HG02642 (cell line): ENCODE measurements at regions not wholly inside any gene's neighbourhood (a gene's known extent, or its start where the extent isn't known, plus 50 kb on each side); places are given as distances from the start of the nearest gene placed in this dataset.
"Not testable (repeated sequence)": the region's sequence is repeated elsewhere in the genome, so short reads cannot be mapped to it uniquely, and the experiment has no call there.

Source experiments
- ATAC-seq: cut with Tn5 transposase; IDR thresholded peaks from one replicate; pipeline ENCODE4 v1.9.1; 2021; ENCODE audit warnings: mild to moderate bottlenecking; ENCODE audit not compliant: unreplicated experiment, poor library complexity

- no peak for ATAC-seq
Observed at GRCh38 chr6:23656255-23657194, 469.5 kb upstream of the NRSN1 start.

- ATAC-seq, result no peak
Observed at GRCh38 chr6:23659125-23659524, 466.9 kb upstream of the NRSN1 start.

GRCh38 chr6:23661549-23661948, 464.5 kb upstream of the NRSN1 start:
- no peak for ATAC-seq

- ATAC-seq, result no peak
Observed at GRCh38 chr6:23663096-23663495, 462.9 kb upstream of the NRSN1 start.

- no peak for ATAC-seq
Observed at GRCh38 chr6:23663652-23664051, 462.4 kb upstream of the NRSN1 start.

- not testable (repeated sequence) for ATAC-seq
Observed at GRCh38 chr6:23665911-23666310, 460.1 kb upstream of the NRSN1 start.

GRCh38 chr6:23672737-23673136, 453.3 kb upstream of the NRSN1 start:
- ATAC-seq, result no peak

GRCh38 chr6:23678626-23679025, 447.4 kb upstream of the NRSN1 start:
- ATAC-seq, result no peak

GRCh38 chr6:23681743-23682142, 444.3 kb upstream of the NRSN1 start:
- ATAC-seq, result no peak

- ATAC-seq, result no peak
Observed at GRCh38 chr6:23688650-23689049, 437.4 kb upstream of the NRSN1 start.

GRCh38 chr6:23690453-23691049, 435.5 kb upstream of the NRSN1 start:
- ATAC-seq, result no peak

GRCh38 chr6:23692184-23692583, 433.8 kb upstream of the NRSN1 start:
- ATAC-seq, result no peak

- no peak for ATAC-seq
Observed at GRCh38 chr6:23696992-23697391, 429.0 kb upstream of the NRSN1 start.

- no peak for ATAC-seq
Observed at GRCh38 chr6:23704479-23705052, 421.4 kb upstream of the NRSN1 start.

GRCh38 chr6:23705697-23706096, 420.3 kb upstream of the NRSN1 start:
- ATAC-seq, result no peak

- no peak for ATAC-seq
Observed at GRCh38 chr6:23712756-23713155, 413.3 kb upstream of the NRSN1 start.

GRCh38 chr6:23713211-23713610, 412.8 kb upstream of the NRSN1 start:
- ATAC-seq, result no peak

GRCh38 chr6:23728707-23729106, 397.3 kb upstream of the NRSN1 start:
- ATAC-seq, result no peak

- ATAC-seq, result no peak
Observed at GRCh38 chr6:23731609-23732008, 394.4 kb upstream of the NRSN1 start.

- no peak for ATAC-seq
Observed at GRCh38 chr6:23732521-23732920, 393.5 kb upstream of the NRSN1 start.

- no peak for ATAC-seq
Observed at GRCh38 chr6:23735151-23735550, 390.9 kb upstream of the NRSN1 start.
